22Rv1 (cell line): ENCODE measurements at regions not wholly inside any gene's neighbourhood (a gene's known extent, or its start where the extent isn't known, plus 50 kb on each side); places are given as distances from the start of the nearest gene placed in this dataset.
"Not testable (repeated sequence)": the region's sequence is repeated elsewhere in the genome, so short reads cannot be mapped to it uniquely, and the experiment has no call there.

ENCODE experiments used
- H3K27ac ChIP-seq: fragments of 450-650 bp; 2 replicates; pipeline ENCODE4 v1.5.1; 2017
- ZFX ChIP-seq: fragments of 450-650 bp; IDR thresholded peaks from 2 replicates; pipeline ENCODE4 v1.6.1; 2017; ENCODE audit warnings: antibody characterized with exemption, borderline replicate concordance
- TF ChIP-seq, protein P1 (sequence below): fragments of 450-650 bp; IDR thresholded peaks from 2 replicates; pipeline ENCODE4 v1.5.1; 2017; ENCODE audit warnings: mild to moderate bottlenecking

DNA sequence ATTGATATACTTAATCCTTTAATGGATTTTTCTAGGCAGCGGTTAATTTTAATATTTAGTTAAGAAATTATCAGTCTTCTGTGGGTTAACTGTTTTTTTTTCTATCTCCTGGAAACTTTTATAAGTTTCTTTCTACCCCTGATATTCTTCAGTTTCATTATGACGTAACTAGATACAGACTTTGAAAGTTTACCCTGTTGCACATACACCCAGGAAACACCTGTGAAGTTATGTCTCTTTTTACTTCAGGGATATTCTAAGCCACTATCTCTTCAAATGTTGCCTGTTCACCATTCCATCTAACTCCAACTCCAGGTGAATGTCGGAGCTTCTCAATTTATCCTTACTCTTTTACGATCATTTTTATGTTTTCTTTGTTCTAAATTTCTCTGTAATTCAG lies 329.0 kb downstream of the ICE1 start:
- no peak overlapping the region for H3K27ac ChIP-seq
- TF ChIP-seq, protein P1, sequence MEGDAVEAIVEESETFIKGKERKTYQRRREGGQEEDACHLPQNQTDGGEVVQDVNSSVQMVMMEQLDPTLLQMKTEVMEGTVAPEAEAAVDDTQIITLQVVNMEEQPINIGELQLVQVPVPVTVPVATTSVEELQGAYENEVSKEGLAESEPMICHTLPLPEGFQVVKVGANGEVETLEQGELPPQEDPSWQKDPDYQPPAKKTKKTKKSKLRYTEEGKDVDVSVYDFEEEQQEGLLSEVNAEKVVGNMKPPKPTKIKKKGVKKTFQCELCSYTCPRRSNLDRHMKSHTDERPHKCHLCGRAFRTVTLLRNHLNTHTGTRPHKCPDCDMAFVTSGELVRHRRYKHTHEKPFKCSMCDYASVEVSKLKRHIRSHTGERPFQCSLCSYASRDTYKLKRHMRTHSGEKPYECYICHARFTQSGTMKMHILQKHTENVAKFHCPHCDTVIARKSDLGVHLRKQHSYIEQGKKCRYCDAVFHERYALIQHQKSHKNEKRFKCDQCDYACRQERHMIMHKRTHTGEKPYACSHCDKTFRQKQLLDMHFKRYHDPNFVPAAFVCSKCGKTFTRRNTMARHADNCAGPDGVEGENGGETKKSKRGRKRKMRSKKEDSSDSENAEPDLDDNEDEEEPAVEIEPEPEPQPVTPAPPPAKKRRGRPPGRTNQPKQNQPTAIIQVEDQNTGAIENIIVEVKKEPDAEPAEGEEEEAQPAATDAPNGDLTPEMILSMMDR = no peak
- no peak for TF ChIP-seq ZFX

- TF ChIP-seq, protein P1 = no peak
- no peak for TF ChIP-seq ZFX
- H3K27ac ChIP-seq = no peak overlapping the region
These were observed 318.9 kb downstream of the ICE1 start for GRCh38 chr5:5741418-5741817.

GRCh38 chr5:5739490-5739945 lies 317.0 kb downstream of the ICE1 start:
- no peak for TF ChIP-seq ZFX
- TF ChIP-seq, protein P1 = no peak

GRCh38 chr5:5738797-5739489 lies 316.5 kb downstream of the ICE1 start:
- no peak overlapping the region for H3K27ac ChIP-seq
- TF ChIP-seq, protein P1 = no peak
- TF ChIP-seq ZFX = no peak

More at GRCh38 chr5:5739490-5739945, 317.0 kb downstream of the ICE1 start:
- no peak overlapping the region for H3K27ac ChIP-seq

- no peak overlapping the region for H3K27ac ChIP-seq
- TF ChIP-seq, protein P1 = no peak
- no peak for TF ChIP-seq ZFX
These were observed 313.5 kb downstream of the ICE1 start for GRCh38 chr5:5736007-5736406.

DNA sequence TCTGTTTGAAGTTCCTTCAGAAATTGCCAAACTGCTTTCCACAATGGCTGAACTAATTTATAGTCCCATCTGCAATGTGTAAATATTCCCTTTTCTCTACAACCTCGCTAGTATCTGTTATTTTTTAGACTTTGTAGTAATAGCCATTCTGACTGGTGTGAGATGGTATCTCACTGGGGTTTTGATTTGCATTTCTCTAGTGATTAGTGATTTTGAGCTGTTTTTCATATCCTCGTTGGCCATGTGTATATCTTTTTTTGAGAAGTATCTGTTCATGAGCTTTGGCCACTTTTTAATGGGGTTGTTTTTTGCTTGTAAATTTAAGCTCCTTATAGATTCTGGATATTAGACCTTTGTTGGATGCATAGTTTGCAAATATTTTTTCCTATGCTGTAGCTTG lies 310.6 kb downstream of the ICE1 start:
- H3K27ac ChIP-seq = not testable (repeated sequence)

- TF ChIP-seq ZFX = no peak
- TF ChIP-seq, protein P1 = no peak
These were observed 303.9 kb downstream of the ICE1 start for GRCh38 chr5:5726401-5726800.

DNA sequence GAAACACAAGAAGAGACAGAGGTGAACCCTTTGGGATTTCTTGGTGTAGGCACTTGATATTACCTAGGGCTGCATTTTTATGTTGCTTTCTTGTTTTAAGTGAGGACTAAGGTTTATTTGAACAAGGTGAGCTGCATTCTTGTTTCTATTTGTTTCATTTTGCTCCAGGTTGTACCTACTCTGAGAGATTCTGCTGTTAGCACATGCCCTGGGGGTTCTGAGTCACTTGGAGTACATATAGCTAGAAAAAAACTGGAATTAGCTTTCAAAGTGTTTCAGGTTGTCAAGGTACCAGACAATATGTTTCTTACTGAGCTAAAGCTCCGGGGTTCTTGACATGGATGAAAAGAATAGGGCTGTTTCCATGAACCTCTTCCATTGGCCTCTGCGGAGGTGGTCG lies 299.4 kb downstream of the ICE1 start:
- TF ChIP-seq, protein P1 = no peak
- TF ChIP-seq ZFX = no peak
- H3K27ac ChIP-seq = no peak overlapping the region

More at GRCh38 chr5:5726401-5726800, 303.9 kb downstream of the ICE1 start:
- no peak overlapping the region for H3K27ac ChIP-seq
